GM12891 (cell line): ENCODE measurements at regions not wholly inside any gene's neighbourhood (a gene's known extent, or its start where the extent isn't known, plus 50 kb on each side); places are given as distances from the start of the nearest gene placed in this dataset.

Experiments
- PAX5 ChIP-seq: IDR thresholded peaks from 2 replicates; pipeline ENCODE4 v1.6.1; 2011; ENCODE audit warnings: low read length, moderate library complexity, mild to moderate bottlenecking; ENCODE audit not compliant: insufficient read depth, severe bottlenecking
- POLR2A ChIP-seq: IDR thresholded peaks from 2 replicates; pipeline ENCODE4 v1.6.1; 2011; ENCODE audit warnings: low read depth, low read length, control low read depth
- POLR2AphosphoS5 ChIP-seq: IDR thresholded peaks from 2 replicates; pipeline ENCODE4 v1.6.1; 2011; ENCODE audit warnings: low read depth, low read length, control low read depth
- POU2F2 ChIP-seq: IDR thresholded peaks from 2 replicates; pipeline ENCODE4 v1.6.1; 2011; ENCODE audit warnings: low read depth, mild to moderate bottlenecking, control low read depth, low read length, moderate library complexity
- SPI1 ChIP-seq: IDR thresholded peaks from 2 replicates; pipeline ENCODE4 v1.6.1; 2011; ENCODE audit warnings: low read depth, low read length, control low read depth
- TAF1 ChIP-seq: IDR thresholded peaks from 2 replicates; pipeline ENCODE4 v1.6.1; 2011; ENCODE audit warnings: low read depth, low read length, control low read depth

DNA sequence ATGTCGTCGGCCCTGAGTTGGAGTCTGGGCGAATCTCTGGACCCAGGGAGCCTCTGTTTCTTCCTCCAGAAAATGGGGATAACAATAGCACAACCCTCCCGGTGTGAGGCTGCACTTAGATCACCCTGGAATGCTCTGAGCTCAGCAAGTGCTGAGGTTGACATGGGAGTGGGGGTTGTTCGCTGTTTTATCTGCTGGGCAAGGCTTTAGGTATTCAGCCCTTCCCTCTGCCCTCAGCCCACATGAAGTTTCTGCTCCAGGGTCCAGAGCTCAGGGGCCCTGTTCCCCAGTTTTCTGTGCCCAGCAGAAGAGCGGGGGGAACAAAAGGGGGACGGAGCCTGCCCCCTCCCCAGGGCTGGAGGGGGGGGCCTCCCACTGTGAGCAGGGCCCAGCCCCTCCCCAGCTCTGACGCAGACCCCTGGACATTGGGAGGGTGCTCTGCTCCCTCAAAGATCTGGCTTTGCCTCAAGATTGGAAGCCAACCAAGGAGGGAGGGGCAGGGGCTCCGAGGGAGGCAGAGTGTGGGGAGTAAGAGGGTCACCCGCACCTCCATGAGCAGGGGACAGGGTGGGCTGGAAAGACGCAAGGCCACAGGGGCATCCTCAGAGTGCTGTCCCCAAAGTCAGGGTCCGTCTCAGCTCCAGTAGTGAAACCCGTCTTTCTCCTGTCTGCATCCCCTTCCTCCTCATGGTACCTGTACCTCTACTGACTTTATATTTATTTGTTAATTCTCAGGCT lies 215.6 kb downstream of the C9orf50 start:
- TF ChIP-seq POLR2AphosphoS5 (no peak), POLR2A (no peak), SPI1 (no peak), TAF1 (no peak), POU2F2 (no peak), PAX5 (no peak)
